Osteocyte (in vitro differentiated cells): ENCODE measurements at regions not wholly inside any gene's neighbourhood (a gene's known extent, or its start where the extent isn't known, plus 50 kb on each side); places are given as distances from the start of the nearest gene placed in this dataset.
"Not testable (repeated sequence)": the region's sequence is repeated elsewhere in the genome, so short reads cannot be mapped to it uniquely, and the experiment has no call there.

Experiments
- DNase-seq: peaks from one replicate; pipeline ENCODE4 v3.0.0; 2021; ENCODE audit warnings: mixed read lengths; ENCODE audit not compliant: unreplicated experiment; ENCODE audit errors: extremely low spot score
- H3K27ac Mint-ChIP-seq: one replicate; pipeline ENCODE4 v1.8.0; 2021; ENCODE audit warnings: mild to moderate bottlenecking, mixed read lengths; ENCODE audit not compliant: unreplicated experiment
- H3K27me3 Mint-ChIP-seq: one replicate; pipeline ENCODE4 v1.8.0; 2021; ENCODE audit warnings: mixed read lengths; ENCODE audit not compliant: unreplicated experiment
- H3K36me3 Mint-ChIP-seq: one replicate; pipeline ENCODE4 v1.8.0; 2021; ENCODE audit warnings: mixed read lengths; ENCODE audit not compliant: unreplicated experiment
- H3K4me1 Mint-ChIP-seq: one replicate; pipeline ENCODE4 v1.8.0; 2021; ENCODE audit warnings: mixed read lengths; ENCODE audit not compliant: unreplicated experiment
- H3K4me3 Mint-ChIP-seq: one replicate; pipeline ENCODE4 v1.8.0; 2021; ENCODE audit warnings: mild to moderate bottlenecking, moderate library complexity, mixed read lengths; ENCODE audit not compliant: unreplicated experiment
- H3K9me3 Mint-ChIP-seq: one replicate; pipeline ENCODE4 v1.8.0; 2021; ENCODE audit warnings: mixed read lengths; ENCODE audit not compliant: unreplicated experiment
- TF ChIP-seq, protein P1 (sequence below): fragments of 200-600 bp; sonication (generic); IDR thresholded peaks from 2 replicates; pipeline ENCODE4 v1.5.0; 2021; ENCODE audit warnings: antibody characterized with exemption, mild to moderate bottlenecking, moderate library complexity

DNA sequence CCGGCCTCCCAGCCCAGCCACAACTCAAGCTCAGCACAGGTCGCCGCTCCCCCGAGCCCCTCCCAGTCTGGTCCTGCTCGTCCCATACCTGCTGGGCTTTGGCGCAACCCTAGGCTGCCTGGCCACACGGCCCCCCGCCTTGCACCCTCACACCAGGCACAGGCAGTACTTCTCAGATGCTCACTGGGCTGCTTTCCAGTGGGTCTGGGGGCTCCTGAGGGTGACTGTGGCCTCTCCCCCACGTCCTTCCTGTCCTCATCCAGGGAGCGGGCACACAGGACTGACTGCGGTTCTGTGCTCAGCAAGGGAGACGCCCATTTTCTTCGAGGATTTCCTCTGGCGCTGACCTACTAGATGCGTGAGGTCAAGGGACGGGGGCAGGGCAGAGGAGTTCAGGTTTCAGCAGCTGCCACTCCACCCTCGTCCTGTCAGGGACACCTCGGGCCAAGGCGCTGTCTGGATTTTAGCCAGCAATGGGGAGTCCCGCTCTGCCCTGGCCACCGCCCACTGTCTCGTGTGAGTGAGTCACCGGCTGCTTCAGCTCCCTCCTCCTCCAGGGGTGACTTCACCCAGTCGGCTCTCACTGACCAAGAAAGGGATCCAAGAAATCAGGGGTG lies 115.8 kb downstream of the NPIPB11 start:
- Mint-ChIP-seq H3K9me3 (no peaks in the 10 kb centered on the region), H3K36me3 (no peaks in the 10 kb centered on the region), H3K27ac (peak overlapping the region; percentile 83), H3K4me1 (peaks cover 42% of the 10 kb centered on the region), H3K27me3 (no peaks in the 10 kb centered on the region), H3K4me3 (no peak overlapping the region)
- peak; percentile 97 for DNase-seq
- TF ChIP-seq, protein P1, sequence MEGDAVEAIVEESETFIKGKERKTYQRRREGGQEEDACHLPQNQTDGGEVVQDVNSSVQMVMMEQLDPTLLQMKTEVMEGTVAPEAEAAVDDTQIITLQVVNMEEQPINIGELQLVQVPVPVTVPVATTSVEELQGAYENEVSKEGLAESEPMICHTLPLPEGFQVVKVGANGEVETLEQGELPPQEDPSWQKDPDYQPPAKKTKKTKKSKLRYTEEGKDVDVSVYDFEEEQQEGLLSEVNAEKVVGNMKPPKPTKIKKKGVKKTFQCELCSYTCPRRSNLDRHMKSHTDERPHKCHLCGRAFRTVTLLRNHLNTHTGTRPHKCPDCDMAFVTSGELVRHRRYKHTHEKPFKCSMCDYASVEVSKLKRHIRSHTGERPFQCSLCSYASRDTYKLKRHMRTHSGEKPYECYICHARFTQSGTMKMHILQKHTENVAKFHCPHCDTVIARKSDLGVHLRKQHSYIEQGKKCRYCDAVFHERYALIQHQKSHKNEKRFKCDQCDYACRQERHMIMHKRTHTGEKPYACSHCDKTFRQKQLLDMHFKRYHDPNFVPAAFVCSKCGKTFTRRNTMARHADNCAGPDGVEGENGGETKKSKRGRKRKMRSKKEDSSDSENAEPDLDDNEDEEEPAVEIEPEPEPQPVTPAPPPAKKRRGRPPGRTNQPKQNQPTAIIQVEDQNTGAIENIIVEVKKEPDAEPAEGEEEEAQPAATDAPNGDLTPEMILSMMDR = no peak

DNA sequence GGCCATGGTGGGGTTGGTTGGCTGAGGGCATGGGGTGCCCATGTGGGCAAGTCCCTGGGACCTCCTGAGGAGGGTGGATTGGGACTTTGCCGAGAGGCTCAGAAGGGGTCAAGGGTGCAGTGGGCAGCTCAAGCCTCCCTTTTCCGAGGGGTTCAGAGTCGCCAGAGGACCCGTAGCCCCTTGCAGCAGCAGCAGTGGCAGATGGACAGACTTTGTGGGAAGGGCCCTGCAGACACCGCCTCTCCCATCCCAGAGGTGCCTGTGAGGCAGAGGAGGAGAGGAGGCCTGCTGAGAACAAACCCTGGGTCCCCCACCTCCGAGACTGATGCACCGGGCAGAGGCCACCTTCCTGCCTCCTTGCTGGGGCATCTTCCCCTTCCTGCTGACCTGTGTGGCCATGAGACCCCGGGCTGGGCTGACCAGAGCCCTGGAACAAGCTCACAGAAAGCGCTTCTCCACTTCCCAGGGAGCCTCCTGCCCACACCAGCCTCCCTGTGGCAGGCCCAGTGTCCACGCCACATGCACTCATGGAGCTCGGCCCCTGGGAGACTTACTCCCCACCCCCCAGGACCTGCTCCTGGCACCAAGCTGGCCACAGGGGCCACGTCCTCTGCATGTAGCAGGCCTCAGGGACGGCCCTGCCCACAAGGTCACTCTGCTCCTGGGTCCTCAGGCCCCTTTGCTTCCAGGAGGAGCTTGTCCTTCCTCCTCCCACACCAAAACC lies 116.8 kb downstream of the NPIPB11 start:
- peaks cover 50% of the 10 kb centered on the region for H3K4me1 Mint-ChIP-seq

DNA sequence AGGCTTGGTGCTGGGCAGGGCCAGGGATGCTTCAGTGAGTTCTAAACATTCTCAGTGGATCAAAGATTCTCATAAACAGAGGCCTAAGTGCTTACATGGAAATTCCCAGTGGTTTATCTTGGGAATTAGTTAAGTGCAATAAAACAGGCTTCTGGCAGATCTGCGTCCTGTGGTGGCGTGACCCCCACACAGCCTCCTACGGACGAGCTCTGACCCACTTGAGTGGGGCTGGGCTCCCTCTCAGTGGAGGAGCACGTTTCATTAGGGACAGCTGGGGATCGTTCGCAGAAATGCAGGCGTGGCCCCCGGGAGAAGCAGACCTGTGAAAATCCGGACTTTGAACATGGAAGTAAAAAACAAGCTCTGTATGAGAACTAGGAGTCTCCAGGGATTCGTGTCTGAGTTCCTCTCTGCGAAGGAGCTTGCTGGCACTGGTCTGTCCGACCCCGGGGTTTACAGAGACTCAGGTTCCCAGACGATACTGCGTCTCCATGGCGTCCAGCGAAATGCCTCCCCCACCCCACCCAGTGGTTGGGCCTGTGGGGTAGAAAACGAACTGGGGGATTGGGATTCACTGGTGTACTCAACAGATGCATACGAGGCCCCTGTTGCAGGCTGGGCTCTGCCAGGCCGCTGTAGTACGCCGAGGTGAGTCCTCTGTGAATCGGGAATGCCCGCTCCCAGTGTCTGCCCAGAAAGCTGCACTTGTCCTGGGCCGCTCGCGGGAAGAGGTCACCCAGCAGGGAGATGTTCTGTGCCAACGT lies 117.6 kb downstream of the NPIPB11 start:
- peaks cover 51% of the 10 kb centered on the region for H3K4me1 Mint-ChIP-seq
- not testable (repeated sequence) for H3K4me3 Mint-ChIP-seq, H3K27ac Mint-ChIP-seq, DNase-seq, H3K36me3 Mint-ChIP-seq, H3K27me3 Mint-ChIP-seq, H3K9me3 Mint-ChIP-seq

More for the DNA sequence above, 116.8 kb downstream of the NPIPB11 start:
- H3K9me3 Mint-ChIP-seq, H3K36me3 Mint-ChIP-seq, H3K4me3 Mint-ChIP-seq, H3K27ac Mint-ChIP-seq, H3K27me3 Mint-ChIP-seq, DNase-seq: not testable (repeated sequence)

DNA sequence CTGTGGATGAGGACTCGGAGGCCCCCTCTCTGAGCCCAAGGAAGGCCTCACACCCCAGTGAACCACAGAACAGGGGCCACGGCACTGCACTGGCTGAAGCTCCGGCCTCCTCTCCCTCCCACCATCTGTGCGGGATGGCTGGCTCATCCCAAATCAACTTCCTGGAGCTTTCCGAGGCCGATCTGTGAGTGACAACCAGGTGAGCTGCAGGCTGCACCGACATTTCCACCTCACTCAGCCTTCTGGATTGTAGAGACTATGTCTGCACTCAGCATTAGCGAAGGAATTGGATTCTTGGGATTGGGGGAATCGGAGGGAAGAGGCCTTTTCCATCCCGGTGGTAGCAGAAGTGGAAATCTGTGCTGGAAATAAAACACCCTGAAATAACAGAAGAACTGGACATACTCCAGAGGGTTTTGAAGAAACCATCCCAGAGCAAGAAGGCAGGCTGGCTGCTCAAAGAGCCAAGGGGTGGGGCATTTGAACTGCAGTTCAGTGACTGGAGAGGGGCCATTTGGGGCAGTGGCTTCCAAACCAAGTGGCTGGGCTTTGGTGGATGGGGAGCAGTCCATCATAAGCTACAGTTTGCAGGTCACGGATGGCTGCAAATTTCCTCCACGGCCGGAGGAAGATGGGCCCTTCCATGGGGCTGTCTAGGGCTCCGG lies 118.5 kb downstream of the NPIPB11 start:
- H3K27me3 Mint-ChIP-seq, H3K9me3 Mint-ChIP-seq, DNase-seq, H3K36me3 Mint-ChIP-seq, H3K4me3 Mint-ChIP-seq: not testable (repeated sequence)
- H3K4me1 Mint-ChIP-seq = peaks cover 47% of the 10 kb centered on the region
- H3K27ac Mint-ChIP-seq = peak overlapping the region; percentile 50

DNA sequence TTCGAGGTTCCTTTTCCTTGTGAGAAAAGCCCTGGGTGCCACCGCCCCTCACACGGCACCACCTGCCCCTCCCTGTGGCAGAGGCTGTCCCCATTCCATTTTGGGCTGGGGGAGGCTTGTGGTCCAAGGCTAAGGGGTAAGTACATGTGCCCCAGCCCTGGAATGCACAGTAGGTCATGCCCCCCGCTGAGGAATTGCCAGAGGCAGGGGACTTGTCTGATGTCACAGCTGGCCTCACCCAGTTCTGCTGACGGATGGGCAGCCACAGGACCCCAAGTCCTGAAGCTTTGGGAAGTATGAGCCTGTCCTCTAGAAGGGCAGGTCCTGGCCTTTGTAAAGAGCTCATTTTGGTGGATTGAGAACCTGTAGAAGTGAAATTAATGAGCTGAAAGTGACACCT lies 119.3 kb downstream of the NPIPB11 start:
- DNase-seq, H3K27ac Mint-ChIP-seq, H3K4me3 Mint-ChIP-seq, H3K9me3 Mint-ChIP-seq, H3K27me3 Mint-ChIP-seq, H3K36me3 Mint-ChIP-seq: not testable (repeated sequence)
- H3K4me1 Mint-ChIP-seq = peaks cover 44% of the 10 kb centered on the region

DNA sequence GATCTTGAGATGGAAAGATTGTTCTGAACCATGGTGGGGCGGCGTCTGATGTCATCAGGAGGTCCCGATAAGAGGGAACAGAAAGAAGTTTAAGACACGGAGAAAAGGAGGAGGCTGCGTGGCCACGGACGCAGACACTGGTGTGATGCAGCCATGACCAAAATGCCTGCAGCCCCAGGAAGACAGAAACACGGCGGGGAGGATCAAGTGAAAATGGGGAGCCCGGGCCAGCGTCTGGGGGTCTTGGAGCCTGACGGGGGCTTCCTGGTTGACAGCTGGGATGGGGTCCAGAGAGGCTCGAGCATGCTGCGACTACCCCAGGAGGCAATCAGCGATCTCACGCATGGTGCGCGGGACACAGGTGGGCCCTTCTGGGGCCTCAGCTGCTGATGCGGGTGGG lies 119.7 kb downstream of the NPIPB11 start:
- not testable (repeated sequence) for DNase-seq, H3K9me3 Mint-ChIP-seq, H3K27me3 Mint-ChIP-seq, H3K27ac Mint-ChIP-seq, H3K36me3 Mint-ChIP-seq, H3K4me3 Mint-ChIP-seq
- H3K4me1 Mint-ChIP-seq = peaks cover 44% of the 10 kb centered on the region

DNA sequence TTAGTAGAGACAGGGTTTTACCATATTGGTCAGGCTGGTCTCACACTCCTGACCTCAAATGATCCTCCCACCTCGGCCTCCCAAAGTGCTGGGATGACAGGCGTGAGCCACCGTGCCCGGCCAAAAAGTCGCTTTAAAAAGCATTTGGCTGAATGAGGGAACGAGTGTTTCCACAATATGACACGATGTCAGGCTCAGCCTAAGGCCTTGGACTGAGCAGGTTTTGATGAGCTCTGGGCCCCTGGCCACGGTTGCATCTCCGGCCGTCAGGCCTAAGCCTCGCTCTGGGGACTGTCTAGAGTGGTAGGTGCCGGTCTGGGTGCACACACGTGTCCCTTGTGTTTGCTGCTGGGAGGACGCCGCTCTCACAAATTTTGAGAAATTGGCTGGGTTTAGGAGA lies 120.3 kb downstream of the NPIPB11 start:
- H3K9me3 Mint-ChIP-seq, H3K27me3 Mint-ChIP-seq, H3K36me3 Mint-ChIP-seq, DNase-seq, H3K4me3 Mint-ChIP-seq, H3K27ac Mint-ChIP-seq: not testable (repeated sequence)
- H3K4me1 Mint-ChIP-seq = peaks cover 38% of the 10 kb centered on the region

DNA sequence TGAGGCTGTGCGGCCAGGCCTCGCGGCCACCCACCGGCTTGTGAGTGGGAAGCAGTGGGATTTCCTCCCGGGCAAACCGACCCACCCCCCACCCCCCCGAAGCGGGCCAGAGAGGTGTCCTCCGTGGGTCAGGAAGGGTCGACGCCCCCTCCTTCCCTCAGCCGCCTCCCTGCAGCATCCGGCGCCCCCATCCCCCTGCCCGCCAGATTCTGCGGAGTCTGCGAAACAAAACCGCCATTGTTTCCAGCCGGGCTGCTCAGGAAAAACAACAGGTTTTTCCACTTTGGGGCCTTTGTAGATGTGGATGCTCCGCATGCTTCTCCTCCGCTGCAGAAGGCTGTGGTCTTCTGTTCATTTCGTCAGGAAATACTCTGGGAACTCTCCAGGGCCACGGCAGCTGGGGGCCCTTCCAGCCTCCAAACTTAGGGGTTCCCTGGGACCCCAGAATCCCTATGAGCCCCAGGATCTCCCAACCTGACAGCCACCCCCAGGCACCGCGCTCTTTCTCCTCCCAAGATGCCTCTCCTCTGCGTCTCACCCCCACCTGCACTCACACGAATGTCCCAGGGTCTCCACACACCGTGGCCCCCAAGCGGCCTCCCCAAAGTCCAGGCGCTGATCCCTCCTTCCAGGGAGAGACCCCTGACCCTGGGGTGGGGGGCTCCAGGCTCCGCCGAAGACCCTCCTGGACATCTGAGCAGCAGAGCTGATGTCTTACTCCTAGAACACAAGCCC lies 121.2 kb downstream of the NPIPB11 start:
- not testable (repeated sequence) for H3K36me3 Mint-ChIP-seq, H3K27me3 Mint-ChIP-seq, H3K9me3 Mint-ChIP-seq, DNase-seq
- Mint-ChIP-seq H3K4me3 (peak overlapping the region; percentile 32), H3K27ac (peak overlapping the region; percentile 69), H3K4me1 (peaks cover 31% of the 10 kb centered on the region)

DNA sequence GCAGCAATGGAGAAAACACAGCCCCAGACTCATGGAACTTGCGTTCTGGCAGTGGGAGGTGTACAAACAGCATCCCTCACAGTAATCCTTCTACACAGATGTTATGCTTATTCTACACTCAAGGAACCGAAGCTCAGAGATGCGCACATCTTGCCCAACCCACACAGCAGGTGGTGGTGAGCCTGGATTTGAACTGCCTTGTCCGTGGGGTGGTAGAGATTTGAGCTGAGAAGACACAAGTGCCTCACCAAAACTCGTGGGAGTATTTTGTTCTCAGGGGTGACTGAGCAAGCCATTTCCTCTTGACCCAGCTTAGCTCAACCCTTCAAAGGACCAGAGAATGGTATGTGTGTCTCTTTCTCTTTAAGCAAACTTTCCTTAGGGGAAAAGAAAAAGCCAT lies 121.8 kb downstream of the NPIPB11 start:
- not testable (repeated sequence) for DNase-seq, H3K9me3 Mint-ChIP-seq, H3K4me3 Mint-ChIP-seq, H3K36me3 Mint-ChIP-seq, H3K27me3 Mint-ChIP-seq
- Mint-ChIP-seq H3K27ac (peak overlapping the region; percentile 34), H3K4me1 (peaks cover 30% of the 10 kb centered on the region)

DNA sequence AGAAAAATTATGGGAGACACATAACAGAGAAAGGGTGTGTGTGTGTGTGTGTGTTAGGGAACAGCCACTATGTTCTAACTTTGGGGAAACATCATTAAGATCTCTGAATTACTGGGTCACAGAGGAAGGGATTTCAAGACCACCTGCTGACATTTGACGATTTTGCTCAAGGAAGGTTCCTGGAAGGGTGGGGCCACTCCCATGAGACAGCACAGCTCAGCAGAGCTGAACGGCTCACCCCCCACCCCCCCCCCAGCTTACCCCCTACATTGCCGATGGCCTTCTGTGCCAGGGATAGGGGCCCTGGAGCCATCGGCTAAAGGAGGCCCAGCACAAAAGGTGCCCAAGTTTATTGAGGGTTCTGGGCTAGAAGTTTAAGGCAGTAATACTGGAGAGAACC lies 122.4 kb downstream of the NPIPB11 start:
- not testable (repeated sequence) for H3K27me3 Mint-ChIP-seq, H3K36me3 Mint-ChIP-seq, H3K27ac Mint-ChIP-seq, DNase-seq, H3K9me3 Mint-ChIP-seq, H3K4me3 Mint-ChIP-seq
- peaks cover 26% of the 10 kb centered on the region for H3K4me1 Mint-ChIP-seq
